ENCODE measurements at regions not wholly inside any gene's neighbourhood (a gene's known extent, or its start where the extent isn't known, plus 50 kb on each side); places are given as distances from the start of the nearest gene placed in this dataset.

DNA sequence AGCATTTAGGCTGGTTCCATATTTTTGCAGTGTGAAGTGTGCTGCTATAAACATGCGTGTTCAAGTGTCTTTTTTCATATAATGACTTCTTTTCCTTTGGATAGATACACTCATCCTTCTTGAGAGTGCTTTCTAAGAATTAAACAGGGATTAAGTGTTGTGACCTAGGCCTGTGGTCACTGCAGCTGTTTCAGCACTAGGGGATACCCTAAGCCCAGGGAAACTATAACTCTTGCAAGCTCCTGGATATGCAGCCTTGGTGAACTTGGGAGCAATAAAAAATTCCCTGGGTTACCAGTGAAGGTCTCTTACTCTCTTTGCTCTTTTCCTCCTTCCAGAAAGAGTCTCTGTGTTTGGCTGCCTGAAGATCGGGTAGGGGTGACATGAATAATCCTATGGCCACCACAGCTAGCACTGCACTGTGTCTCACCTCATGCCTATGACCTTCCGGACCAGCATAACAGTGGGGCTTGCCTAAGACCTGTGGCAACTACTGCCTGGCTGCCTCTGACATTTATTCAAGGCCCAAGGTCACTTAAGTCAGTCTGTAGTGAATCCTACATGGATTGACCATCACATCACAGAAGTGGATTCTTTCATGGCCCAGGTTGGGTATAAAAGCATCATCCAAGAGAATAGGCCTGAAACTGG lies 799.7 kb downstream of the DACH1 start:
- TF ChIP-seq POLR2AphosphoS5 (IDR thresholded peaks at IDR 0.05) (no peak), POLR2A (IDR thresholded peaks at IDR 0.05; ENCODE audit: low read depth) (no peak), CTCF (IDR thresholded peaks at IDR 0.05) (no peak)

Data from esophagus muscularis mucosa (tissue), 3 donors.